Thoracic aorta (tissue), 2 donors: ENCODE measurements at regions not wholly inside any gene's neighbourhood (a gene's known extent, or its start where the extent isn't known, plus 50 kb on each side); places are given as distances from the start of the nearest gene placed in this dataset.

Experiments
- ATAC-seq: fragments of 150-250 bp; one replicate; pipeline ENCODE4 v1.8.0; 2017; ENCODE audit warnings: low read depth; ENCODE audit not compliant: insufficient number of reproducible peaks, low FRiP score
- DNase-seq: peaks from one replicate; pipeline ENCODE4 v3.0.0-alpha.2; 2020; ENCODE audit warnings: low spot score
- H3K27ac ChIP-seq, 2 donors: fragments of 200-600 bp; sonication (generic); 1 replicate in 1 of 2; 2 replicates in 1 of 2; pipeline ENCODE4 v1.5.1; 2016; ENCODE audit warnings: mild to moderate bottlenecking in 2 of 2, moderate library complexity in 2 of 2
- H3K27me3 ChIP-seq: fragments of 200-600 bp; sonication (generic); replicated peaks from 2 replicates; pipeline ENCODE4 v1.6.0; 2016; ENCODE audit warnings: mild to moderate bottlenecking; ENCODE audit not compliant: insufficient read depth
- H3K36me3 ChIP-seq: fragments of 200-600 bp; sonication (generic); one replicate; pipeline ENCODE4 v1.5.1; 2016
- H3K4me1 ChIP-seq, 2 donors: fragments of 200-600 bp; sonication (generic); 1 replicate in 1 of 2; 2 replicates in 1 of 2; pipeline versions ENCODE4 v1.5.1 to v1.6.0; 2016; ENCODE audit warnings: low read depth in 2 of 2, mild to moderate bottlenecking in 1 of 2; ENCODE audit not compliant: control insufficient read depth in 1 of 2
- H3K4me3 ChIP-seq: fragments of 200-600 bp; sonication (generic); 2 replicates; pipeline ENCODE4 v1.5.1; 2016; ENCODE audit warnings: mild to moderate bottlenecking
- H3K9me3 ChIP-seq: fragments of 200-600 bp; sonication (generic); 2 replicates; pipeline ENCODE4 v1.5.1; 2016
- CTCF ChIP-seq: fragments of 200-600 bp; sonication (generic); IDR thresholded peaks from one replicate; pipeline ENCODE4 v1.5.1; 2019; ENCODE audit warnings: antibody characterized with exemption

- no peak for DNase-seq
- H3K27ac ChIP-seq: peak overlapping the region; percentile 78 to 94
- no peaks in the 10 kb centered on the region for H3K9me3 ChIP-seq
- no peak for ATAC-seq
- H3K36me3 ChIP-seq: no peaks in the 10 kb centered on the region
- no peaks in the 10 kb centered on the region for H3K27me3 ChIP-seq
- H3K4me1 ChIP-seq: peaks cover 22 to 55% of the 10 kb centered on the region in 2 donors
- no peak for TF ChIP-seq CTCF
- H3K4me3 ChIP-seq: no peak overlapping the region
These were observed 121.9 kb upstream of the MEF2A start for GRCh38 chr15:99443768-99444446.

- peaks cover 22 to 53% of the 10 kb centered on the region in 2 donors for H3K4me1 ChIP-seq
- DNase-seq: no peak
- no peak for ATAC-seq
These were observed 120.4 kb upstream of the MEF2A start for GRCh38 chr15:99445272-99445850.

DNA sequence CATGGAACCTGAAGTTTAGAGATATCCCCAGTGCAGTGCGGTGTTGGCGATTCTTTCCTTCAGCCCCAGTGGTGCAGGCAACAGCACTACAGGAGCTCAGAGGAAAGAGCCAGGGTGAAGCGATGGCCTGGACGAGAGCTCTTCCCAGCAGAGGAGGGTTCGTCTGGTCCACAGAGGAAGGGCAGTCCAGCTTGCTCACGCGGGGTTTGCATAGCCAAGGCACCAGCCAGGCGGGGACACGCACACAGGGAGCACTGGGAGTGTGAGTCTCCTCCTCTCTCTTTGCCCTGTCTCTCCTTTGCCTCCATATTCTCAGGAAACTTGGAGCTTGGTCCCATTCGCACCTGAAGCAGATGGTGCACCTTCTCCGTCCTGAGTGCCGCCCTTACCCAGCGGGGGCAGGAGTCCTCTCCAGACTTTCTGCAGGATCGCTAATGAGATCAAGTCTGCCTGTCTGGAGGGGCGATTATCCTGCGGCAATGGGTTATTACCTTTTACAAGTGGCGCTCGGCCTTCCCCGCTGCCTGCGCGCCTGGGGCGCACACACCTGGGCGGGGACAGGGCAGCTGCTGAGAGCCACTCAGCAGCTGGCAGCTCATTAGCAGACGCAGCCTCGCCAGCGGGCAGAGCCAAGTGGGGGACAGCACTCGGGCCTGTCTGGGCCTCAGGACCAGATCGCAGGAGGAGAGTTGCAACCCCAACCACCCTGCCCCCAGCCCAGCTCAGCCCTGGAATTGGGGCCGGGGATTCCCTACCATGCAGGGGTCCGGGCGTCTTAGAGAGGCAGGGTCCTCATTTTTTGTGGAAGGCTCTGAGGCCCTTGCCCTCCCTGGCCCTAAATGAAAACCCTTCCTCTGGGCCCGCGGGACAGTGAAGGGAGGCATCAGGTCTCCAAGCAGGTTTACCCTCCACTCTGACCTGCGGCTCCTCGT lies 119.0 kb upstream of the MEF2A start:
- H3K27me3 ChIP-seq: no peaks in the 10 kb centered on the region
- no peak overlapping the region for H3K4me3 ChIP-seq
- no peaks in the 10 kb centered on the region for H3K36me3 ChIP-seq
- H3K27ac ChIP-seq: no peak overlapping the region
- TF ChIP-seq CTCF: no peak
- no peak for ATAC-seq
- no peak for DNase-seq
- no peaks in the 10 kb centered on the region for H3K9me3 ChIP-seq
- H3K4me1 ChIP-seq: peaks cover 19 to 41% of the 10 kb centered on the region in 2 donors

More at GRCh38 chr15:99445272-99445850, 120.4 kb upstream of the MEF2A start:
- no peak for TF ChIP-seq CTCF
- Histone ChIP-seq H3K27me3 (no peaks in the 10 kb centered on the region), H3K27ac (no peak overlapping the region), H3K36me3 (no peaks in the 10 kb centered on the region), H3K9me3 (no peaks in the 10 kb centered on the region), H3K4me3 (no peak overlapping the region)

GRCh38 chr15:99447497-99448371 lies 118.0 kb upstream of the MEF2A start:
- ATAC-seq (no peak), DNase-seq (no peak)
- Histone ChIP-seq H3K27me3 (no peaks in the 10 kb centered on the region), H3K27ac (peak overlapping the region; percentile 12 to 51), H3K4me3 (no peak overlapping the region), H3K36me3 (no peaks in the 10 kb centered on the region), H3K4me1 (peaks cover 23 to 42% of the 10 kb centered on the region in 2 donors), H3K9me3 (no peaks in the 10 kb centered on the region)
- no peak for TF ChIP-seq CTCF
